H1 (cell line): ENCODE measurements at regions not wholly inside any gene's neighbourhood (a gene's known extent, or its start where the extent isn't known, plus 50 kb on each side); places are given as distances from the start of the nearest gene placed in this dataset.

Source experiments
- BACH1 ChIP-seq: IDR thresholded peaks from 2 replicates; pipeline ENCODE4 v1.6.1; 2012; ENCODE audit warnings: low read length, improper control_type of control experiment
- BCL11A ChIP-seq, 2 experiments: IDR thresholded peaks; one replicate each; pipeline ENCODE4 v1.6.1; 2011; ENCODE audit warnings: low read depth in 2 of 2, low read length in 2 of 2, mild to moderate bottlenecking in 2 of 2
- CTBP2 ChIP-seq: IDR thresholded peaks from 2 replicates; pipeline ENCODE4 v1.7.0; 2011; ENCODE audit warnings: borderline replicate concordance, mild to moderate bottlenecking, moderate library complexity, mixed read lengths, low read length; ENCODE audit not compliant: insufficient read depth, insufficient read length
- EGR1 ChIP-seq: IDR thresholded peaks from 2 replicates; pipeline ENCODE4 v1.6.1; 2011; ENCODE audit warnings: low read depth, low read length, borderline replicate concordance
- EP300 ChIP-seq, 2 experiments: IDR thresholded peaks; 1 replicate in 1 of 2; 2 replicates in 1 of 2; pipeline ENCODE4 v1.6.1; 2011 to 2012; ENCODE audit warnings: low read depth in 2 of 2, low read length in 2 of 2, mild to moderate bottlenecking in 2 of 2, borderline replicate concordance in 1 of 2, inconsistent platforms in 1 of 2, moderate library complexity in 1 of 2
- KDM1A ChIP-seq: fragments of 200-600, 300-600 bp; sonication (generic); IDR thresholded peaks from 2 replicates; pipeline ENCODE4 v1.7.1; 2016; ENCODE audit warnings: mild to moderate bottlenecking, low read length, borderline replicate concordance
- KDM5A ChIP-seq: fragments of 200-600 bp; IDR thresholded peaks from 2 replicates; pipeline ENCODE4 v1.7.1; 2012; ENCODE audit warnings: mild to moderate bottlenecking, low read length, inconsistent platforms, mixed read lengths
- NANOG ChIP-seq: IDR thresholded peaks from 2 replicates; pipeline ENCODE4 v1.6.1; 2011; ENCODE audit warnings: low read length, low read depth, mild to moderate bottlenecking, inconsistent platforms; ENCODE audit not compliant: insufficient read depth, poor library complexity, severe bottlenecking

- TF ChIP-seq EP300 (IDR thresholded peaks at IDR 0.05; ENCODE audit: borderline replicate concordance in 1 of 2, low read depth in 2 of 2, low read length in 2 of 2) (no peak), BCL11A (IDR thresholded peaks at IDR 0.05; ENCODE audit: low read depth in 2 of 2, low read length in 2 of 2) (no peak), NANOG (no peak), KDM5A (no peak), EGR1 (no peak), CTBP2 (no peak), BACH1 (no peak), KDM1A (no peak)
These were observed 88.5 kb upstream of the PTCHD4 start (continued) for GRCh38 chr6:48199499-48199898.
